ENCODE measurements at regions not wholly inside any gene's neighbourhood (a gene's known extent, or its start where the extent isn't known, plus 50 kb on each side); places are given as distances from the start of the nearest gene placed in this dataset.

- DNase-seq: no peak
- Histone ChIP-seq H3K27ac (no peak overlapping the region), H3K4me3 (no peak overlapping the region), H3K36me3 (ENCODE audit: low read depth) (no peaks in the 10 kb centered on the region), H3K79me2 (ENCODE audit: low read depth) (no peaks in the 10 kb centered on the region), H3K9me3 (ENCODE audit: insufficient read depth, low read depth) (no peaks in the 10 kb centered on the region), H3K4me1 (replicated peaks; ENCODE audit: insufficient read depth) (peaks cover 10% of the 10 kb centered on the region; the same call in 1 of the 2 replicates), H3K27me3 (ENCODE audit: insufficient read depth, low read depth) (no peaks in the 10 kb centered on the region), H2AFZ (no peak overlapping the region), H4K20me1 (ENCODE audit: insufficient read depth) (no peaks in the 10 kb centered on the region), H3K4me2 (no peak overlapping the region), H3F3A (ENCODE audit: insufficient read depth, low read depth) (0 out of 2 replicates have a peak, but pooled peaks cover 3% of the 10 kb centered on the region), H3K9me2 (ENCODE audit: insufficient read depth) (no peaks in the 10 kb centered on the region)
- BruUV-seq (replicated peaks): no TSS peak
- intact Hi-C loops (cut with micrococcal nuclease; ENCODE audit: unreplicated experiment): no loop called here
- CTCF ChIA-PET: no interaction called here
- TF ChIP-seq CTCF (conservative IDR thresholded peaks at IDR 0.05) (no peak), EZH2 (IDR thresholded peaks at IDR 0.05; ENCODE audit: low read depth) (no peak)
- POLR2A ChIA-PET (ENCODE audit: unreplicated experiment): no interaction called here
Observed at GRCh38 chr3:144051211-144051610, 79.6 kb downstream of the DIPK2A start.

- Histone ChIP-seq H3K27ac (no peak overlapping the region), H3K9me2 (ENCODE audit: insufficient read depth) (no peaks in the 10 kb centered on the region), H3K4me2 (no peak overlapping the region), H3K9me3 (ENCODE audit: insufficient read depth, low read depth) (no peaks in the 10 kb centered on the region), H3K79me2 (ENCODE audit: low read depth) (no peaks in the 10 kb centered on the region), H3K36me3 (ENCODE audit: low read depth) (no peaks in the 10 kb centered on the region), H3K4me1 (replicated peaks; ENCODE audit: insufficient read depth) (peaks cover 10% of the 10 kb centered on the region; the same call in 1 of the 2 replicates), H3K4me3 (no peak overlapping the region), H2AFZ (no peak overlapping the region), H3F3A (ENCODE audit: insufficient read depth, low read depth) (0 out of 2 replicates have a peak, but pooled peaks cover 3% of the 10 kb centered on the region), H3K27me3 (ENCODE audit: insufficient read depth, low read depth) (no peaks in the 10 kb centered on the region), H4K20me1 (ENCODE audit: insufficient read depth) (no peaks in the 10 kb centered on the region)
- POLR2A ChIA-PET (ENCODE audit: unreplicated experiment): no interaction called here
- no TSS peak for BruUV-seq (replicated peaks)
- intact Hi-C loops (cut with micrococcal nuclease; ENCODE audit: unreplicated experiment): no loop called here
- CTCF ChIA-PET: no interaction called here
- DNase-seq: no peak
- no peak for TF ChIP-seq EZH2 (IDR thresholded peaks at IDR 0.05; ENCODE audit: low read depth)
- TF ChIP-seq CTCF (conservative IDR thresholded peaks at IDR 0.05): no peak
Observed at GRCh38 chr3:144052275-144052674, 80.7 kb downstream of the DIPK2A start.

DNA sequence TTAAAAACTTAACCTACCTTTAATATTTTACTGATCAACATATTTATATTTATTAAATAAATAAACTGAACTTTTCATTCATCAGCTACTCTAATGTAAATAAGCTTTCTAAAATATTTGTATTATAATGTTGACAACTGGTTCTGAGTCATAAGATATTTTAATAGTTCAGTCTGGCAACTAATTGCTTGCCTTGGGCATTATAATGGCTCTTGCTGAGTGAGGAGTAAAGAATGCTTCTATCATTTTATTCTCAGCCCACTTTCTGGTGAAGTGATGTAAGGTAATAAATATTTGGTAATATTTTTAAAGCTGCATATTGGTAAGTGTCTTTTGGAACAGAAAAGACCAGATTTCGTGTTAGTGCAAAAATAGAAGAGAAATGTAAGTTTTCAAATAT, 81.5 kb downstream of the DIPK2A start:
- no peak overlapping the region for H3K4me3 ChIP-seq
- no peak overlapping the region for H2AFZ ChIP-seq
- H3K79me2 ChIP-seq (ENCODE audit: low read depth): no peaks in the 10 kb centered on the region
- peaks cover 10% of the 10 kb centered on the region; the same call in 1 of the 2 replicates for H3K4me1 ChIP-seq (replicated peaks; ENCODE audit: insufficient read depth)
- H3K27me3 ChIP-seq (ENCODE audit: insufficient read depth, low read depth): no peaks in the 10 kb centered on the region
- intact Hi-C loops (cut with micrococcal nuclease; ENCODE audit: unreplicated experiment): no loop called here
- ChIA-PET POLR2A (ENCODE audit: unreplicated experiment) (no interaction called here), CTCF (no interaction called here)
- H3K36me3 ChIP-seq (ENCODE audit: low read depth): no peaks in the 10 kb centered on the region
- peak in 1 of 2 experiments; percentile 67 for DNase-seq
- no peaks in the 10 kb centered on the region for H3K9me2 ChIP-seq (ENCODE audit: insufficient read depth)
- H4K20me1 ChIP-seq (ENCODE audit: insufficient read depth): no peaks in the 10 kb centered on the region
- H3K27ac ChIP-seq: no peak overlapping the region
- H3K4me2 ChIP-seq: no peak overlapping the region
- no peak for TF ChIP-seq CTCF (conservative IDR thresholded peaks at IDR 0.05)
- TF ChIP-seq EZH2 (IDR thresholded peaks at IDR 0.05; ENCODE audit: low read depth): no peak
- BruUV-seq (replicated peaks): no TSS peak
- 0 out of 2 replicates have a peak, but pooled peaks cover 3% of the 10 kb centered on the region for H3F3A ChIP-seq (ENCODE audit: insufficient read depth, low read depth)
- H3K9me3 ChIP-seq (ENCODE audit: insufficient read depth, low read depth): no peaks in the 10 kb centered on the region

Data from PC-9 (cell line).